NCI-H187 (cell line): ENCODE measurements at regions not wholly inside any gene's neighbourhood (a gene's known extent, or its start where the extent isn't known, plus 50 kb on each side); places are given as distances from the start of the nearest gene placed in this dataset.

Experiments used
- DNase-seq, 2 experiments: peaks; one replicate each; lab custom pipeline; 2025; lab: John Stamatoyannopoulos, UW

DNA sequence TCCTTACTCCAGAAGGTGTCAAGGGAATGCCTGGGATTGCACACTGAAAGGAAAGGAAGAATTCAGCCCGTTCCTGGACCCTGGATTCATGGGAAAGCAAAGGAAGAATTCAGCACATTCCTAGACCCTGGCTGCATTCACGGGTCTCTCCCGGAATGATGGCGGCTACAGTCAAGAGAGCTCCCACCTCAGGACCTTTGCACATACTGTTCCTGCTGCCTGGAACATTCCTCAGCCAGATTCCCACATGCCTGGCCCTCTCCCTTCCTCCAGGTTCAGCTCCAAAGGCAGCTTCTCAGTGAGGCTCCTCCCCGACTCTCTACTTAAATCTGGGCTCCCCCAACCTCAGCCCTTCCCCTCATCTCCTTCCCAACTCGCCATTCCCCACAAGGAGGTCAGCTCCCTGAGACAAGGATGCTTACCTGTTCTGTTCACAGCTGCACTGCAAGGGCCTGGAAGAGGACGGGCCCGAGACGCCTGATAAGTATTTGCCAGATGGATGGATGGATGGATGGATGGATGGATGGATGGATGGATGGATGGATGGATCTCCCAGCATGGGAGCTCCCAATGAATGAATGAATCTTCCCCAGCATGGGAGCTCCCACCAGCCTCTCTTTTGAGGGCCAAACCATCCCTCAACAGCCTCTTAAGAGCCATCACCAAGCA, 77.4 kb downstream of the NCOR2 start:
- no peak for DNase-seq

DNA sequence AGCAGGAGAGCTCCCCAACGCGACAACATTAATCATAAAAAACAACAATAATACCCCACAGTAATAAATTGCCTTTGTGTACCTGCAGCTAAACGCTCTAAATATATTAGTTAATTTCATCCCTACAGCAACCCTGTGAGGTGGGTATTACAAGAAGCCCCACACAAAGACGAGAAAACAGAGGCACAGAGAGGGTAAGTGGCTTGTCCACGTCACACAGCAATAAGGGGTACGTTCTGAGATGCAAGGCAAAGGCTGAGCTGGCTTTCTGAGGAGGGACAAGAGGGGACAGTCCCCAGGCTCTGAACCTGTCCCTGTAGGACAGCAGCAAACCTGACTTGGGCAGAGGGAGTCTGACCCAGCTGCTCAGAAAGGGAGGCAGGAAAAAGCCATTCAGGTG, 78.2 kb downstream of the NCOR2 start:
- DNase-seq = no peak

DNA sequence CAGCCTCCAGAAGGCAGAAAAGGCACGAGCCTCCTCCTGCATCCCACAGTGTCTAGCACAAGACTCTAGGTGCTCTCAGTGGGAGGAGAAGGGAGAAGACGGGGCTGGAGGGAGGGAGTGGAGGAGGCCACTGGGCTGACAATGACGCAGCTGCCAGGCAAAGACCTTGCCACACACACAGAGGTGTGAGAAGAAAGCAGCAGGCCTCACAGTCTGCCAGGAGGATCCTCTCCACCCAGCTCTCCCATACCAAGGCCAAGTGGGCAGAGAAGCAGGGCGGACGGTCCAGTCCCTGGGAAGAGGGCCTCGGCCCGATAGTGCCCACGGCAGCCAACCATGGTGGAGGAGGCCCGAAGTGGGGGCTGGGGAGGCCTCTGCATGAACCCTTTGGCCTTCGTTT, 78.9 kb downstream of the NCOR2 start:
- no peak for DNase-seq

DNA sequence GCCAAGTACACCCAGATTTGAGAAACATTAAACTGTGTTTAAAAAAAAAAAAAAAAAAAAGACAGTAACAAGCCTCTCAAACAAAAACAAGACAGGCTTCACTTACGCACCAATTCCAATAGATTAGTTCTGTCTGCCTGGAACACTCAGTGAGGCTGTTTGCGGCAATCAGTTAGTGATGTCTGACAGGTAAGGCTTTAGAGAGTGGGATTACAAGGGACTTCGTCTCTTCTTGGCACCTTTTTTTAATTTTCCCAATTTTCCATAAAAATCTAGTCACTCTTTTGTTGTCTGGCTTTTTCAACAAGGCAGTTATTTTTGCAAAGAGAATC, 79.6 kb downstream of the NCOR2 start:
- DNase-seq = no peak

DNA sequence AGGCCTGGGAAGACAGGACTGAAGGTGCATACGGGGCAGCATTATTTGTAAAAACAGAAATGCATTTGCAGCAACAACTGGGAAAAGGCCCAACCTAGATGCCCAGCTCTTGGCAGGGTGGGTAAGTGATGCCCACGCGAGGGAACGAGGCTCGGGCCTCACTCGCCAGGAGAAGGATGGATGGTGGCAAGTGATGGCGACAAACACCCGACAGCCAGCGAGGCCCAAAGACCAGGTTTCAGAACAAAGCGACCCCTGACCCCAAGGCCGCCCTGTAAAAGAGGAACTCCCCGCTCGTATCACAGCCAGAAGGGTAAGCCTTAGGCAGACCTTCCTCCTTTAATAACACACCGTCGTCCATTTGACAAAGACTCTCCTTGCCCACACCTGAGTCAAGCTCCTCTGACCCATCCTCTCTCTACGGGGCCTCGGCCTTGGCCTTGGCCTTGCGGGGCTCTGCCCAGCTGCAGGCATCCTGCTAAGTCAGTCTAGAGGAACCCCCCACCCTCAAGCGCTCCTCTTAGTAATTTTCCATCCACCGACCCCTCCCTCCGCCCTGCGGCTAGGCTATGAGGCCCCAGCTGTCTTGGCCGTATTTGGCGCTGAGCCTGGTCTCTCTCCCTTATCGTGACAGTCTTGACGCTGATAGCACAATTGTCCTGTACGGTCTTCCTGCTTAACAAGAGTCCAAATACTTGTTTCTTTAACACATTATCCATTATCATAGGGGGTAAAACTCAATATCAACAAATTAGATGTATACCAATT, 80.2 kb downstream of the NCOR2 start:
- DNase-seq = no peak

DNA sequence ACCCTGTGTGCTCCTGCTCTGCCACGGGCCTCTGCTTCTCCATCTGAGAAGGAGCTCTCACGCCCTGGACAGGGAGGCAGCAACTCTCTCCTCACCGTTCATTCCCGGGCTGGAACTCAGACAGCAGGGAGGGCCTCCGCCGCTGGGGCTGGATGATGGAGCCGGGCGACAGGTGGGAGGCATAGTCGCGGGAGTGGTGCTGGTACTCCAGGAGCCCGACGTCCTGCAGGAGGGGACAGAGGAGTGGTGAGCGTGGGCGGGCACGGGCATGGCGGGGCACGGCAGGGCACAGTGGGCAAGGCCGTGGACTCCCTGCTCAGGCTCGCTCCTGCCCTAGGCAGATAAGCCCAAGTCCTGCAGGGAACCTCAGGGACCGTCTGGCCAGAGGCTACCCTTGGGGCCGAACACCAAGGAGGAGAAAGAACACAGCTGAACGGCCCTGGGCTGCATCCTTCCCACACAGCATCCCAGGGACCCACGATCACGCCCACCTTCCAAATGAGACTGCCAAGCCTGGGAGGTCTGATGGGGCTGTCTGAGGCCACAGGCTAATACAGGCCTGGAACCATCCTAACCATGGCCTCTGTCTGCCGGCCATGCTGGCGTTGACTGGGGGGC, 81.0 kb downstream of the NCOR2 start:
- DNase-seq = no peak

DNA sequence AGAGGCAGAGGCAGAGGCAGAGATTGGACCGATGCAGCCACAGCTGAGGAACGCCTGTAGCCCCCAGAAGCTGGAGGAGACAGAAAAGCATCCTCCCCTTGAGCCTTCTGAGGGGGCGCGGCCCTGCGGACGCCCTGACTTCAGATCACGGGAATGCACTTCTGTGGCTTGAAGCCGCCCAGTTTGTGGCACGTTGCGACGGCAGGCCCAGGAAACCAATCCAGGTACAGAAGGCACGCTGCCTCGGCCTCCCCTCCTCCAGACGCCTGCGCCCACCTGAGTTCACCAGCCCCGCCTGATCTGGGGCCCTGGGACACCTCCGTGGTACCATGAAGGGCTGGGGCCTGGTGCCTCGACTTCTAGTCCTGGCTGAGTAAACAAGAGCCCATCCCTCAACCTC, 82.0 kb downstream of the NCOR2 start:
- no peak for DNase-seq

DNA sequence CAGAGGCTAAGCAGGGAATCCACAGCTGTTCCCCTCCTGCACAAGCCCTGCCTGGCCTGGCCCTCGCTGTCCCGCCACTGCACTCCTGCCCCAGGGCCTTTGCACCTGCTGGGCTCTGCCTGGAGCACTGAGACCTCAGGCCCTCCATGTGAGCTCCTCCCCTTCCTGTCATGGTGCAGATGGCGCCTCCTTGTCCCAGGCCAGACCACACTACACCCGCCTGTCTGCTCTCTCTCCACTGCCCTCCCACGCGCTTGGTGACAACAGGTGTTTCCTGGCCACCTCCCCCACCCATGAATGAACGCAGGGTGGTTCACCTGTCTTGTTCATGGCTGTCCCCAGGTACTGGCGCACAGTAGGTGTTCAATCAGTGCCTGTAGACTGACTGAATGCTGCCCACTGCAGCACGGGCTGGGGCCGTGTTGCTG, 82.9 kb downstream of the NCOR2 start:
- DNase-seq = no peak

DNA sequence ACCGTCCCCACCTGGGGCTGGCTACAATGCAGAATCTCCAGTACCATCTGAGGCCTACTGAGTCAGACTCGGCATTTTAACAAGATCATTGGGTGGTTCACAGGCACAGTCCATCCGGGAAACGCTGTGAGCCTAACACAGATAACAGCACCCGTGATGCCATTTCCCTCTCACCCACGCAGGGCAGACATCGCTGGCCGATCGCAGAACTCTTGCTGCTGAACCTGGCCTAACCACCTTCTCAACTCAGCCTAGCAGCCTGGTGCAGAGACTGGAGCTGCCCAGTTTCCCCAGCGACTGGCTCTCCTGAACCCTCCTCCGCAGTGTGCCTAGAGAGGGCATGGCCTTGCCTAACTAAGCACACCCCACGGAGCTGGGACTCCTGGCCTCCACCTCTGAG, 83.3 kb downstream of the NCOR2 start:
- DNase-seq = no peak

DNA sequence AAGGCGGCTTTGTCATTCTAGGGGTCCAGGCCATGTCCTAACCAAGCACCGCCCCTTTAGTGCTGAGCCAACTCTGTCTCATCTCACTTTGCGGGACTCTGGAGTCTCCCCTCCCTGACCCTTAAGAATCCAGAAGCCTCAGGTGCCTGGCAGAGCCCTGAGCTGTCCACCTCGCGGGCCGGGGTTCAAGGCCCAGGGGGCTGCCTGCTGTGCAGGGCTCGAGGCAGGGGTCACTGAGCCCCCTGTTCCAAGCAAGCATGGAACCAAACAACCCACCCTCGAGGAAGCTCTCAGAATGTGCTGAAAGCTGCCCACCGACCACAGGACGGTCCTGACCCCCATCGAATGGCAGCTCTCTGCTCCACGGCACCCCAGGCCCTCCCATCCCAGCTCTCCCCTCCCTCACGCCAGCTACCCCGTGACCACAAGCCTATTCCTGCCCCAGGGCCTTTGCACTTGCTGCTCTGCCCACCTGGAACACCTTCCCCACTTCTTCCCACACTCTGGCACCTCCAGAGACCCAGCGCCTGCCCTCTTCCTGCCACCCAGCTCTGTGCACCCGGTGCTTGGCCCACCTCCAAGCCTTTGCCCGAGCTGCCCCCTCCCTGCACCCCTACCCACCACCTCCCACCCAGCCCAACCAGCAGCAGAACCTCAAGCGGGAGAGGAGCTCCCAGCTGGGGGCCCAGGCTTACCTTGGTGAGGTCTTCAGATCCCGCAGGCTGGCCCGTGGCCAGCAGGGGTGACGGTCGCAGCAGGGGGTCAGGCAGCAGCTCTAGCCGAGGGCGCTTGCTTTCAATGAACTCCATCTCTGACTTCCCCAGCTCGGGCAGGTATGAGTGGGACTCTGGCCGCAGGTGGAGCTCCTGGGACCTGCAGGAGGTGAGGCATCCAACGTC, 84.3 kb downstream of the NCOR2 start:
- no peak for DNase-seq

DNA sequence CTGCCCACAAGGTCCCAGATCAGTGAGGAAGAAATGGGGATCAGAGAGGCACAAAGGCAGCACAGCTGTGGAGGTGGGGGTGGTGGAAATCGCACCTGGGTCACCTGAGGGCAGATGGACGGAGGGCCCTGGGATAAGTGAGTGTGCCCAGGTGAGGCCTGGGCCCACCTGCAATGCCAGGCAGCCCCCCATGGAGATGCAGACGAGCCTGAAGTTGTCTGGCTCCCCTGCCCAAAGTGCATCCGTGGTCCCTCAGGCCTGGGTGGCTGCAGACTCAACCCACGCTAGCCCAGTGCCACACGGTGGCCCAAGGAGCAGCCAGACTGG, 84.9 kb downstream of the NCOR2 start:
- no peak for DNase-seq

DNA sequence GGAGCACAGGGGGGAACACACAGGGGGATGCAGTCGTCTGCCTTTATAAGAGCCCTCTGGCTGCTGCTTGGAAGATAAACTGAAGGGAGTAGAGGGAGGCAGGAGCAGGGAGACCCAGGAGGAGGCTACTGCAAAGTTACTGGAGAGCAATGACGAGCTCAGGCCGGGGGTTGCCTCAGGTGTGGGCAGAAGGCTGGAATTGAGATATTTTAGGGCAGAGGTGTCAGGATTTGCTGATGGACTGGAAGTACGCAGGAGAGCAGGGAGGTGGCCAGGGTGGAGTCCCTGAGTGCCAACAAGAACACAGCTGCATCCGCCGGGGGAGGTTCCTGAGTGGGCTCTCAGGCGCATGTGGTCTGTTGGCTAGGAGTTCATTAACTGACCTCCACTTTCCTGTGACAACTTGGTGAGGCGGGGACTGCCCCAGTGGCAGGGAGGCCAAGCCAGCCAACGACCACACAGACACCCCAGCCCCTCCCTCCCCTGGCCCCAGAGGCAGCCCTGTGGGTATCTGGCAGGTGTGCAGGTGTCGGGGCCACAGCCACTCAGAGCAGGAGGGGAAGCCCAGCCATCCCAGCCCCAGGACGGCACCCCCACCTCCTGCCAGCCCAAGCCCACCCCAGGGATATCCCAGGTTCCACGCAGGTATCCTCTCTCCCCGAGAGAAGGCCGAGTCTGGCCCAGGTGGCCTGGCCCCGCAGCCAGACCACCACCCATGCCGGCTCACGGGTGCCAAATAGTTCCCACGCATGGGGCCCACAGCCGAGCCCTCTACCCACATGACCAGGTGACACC, 85.4 kb downstream of the NCOR2 start:
- DNase-seq = no peak

DNA sequence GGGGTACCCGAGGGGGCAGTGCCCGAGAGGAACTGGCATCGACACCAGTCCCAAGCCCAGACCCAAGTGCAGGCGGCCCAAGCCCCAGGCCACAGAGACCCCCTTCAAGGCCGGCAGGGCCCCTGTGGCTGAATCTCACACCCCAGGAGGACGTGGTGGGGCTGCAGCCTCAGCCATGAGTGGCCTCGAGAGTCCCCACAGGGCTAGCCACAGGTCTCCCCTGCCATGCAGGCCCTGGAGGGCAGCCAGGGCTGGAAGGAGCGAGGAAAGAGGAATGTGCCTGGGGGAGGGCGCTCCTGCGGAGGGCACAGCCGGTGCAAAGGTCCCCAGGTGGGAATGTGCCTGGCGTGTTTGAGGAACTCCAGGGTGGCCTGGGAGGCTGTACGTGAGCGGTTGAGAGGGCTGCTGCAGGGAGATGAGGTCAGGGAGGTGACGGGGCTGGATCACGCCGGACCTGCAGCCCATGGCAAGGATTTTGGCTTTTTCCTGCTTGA, 86.1 kb downstream of the NCOR2 start:
- DNase-seq = no peak

DNA sequence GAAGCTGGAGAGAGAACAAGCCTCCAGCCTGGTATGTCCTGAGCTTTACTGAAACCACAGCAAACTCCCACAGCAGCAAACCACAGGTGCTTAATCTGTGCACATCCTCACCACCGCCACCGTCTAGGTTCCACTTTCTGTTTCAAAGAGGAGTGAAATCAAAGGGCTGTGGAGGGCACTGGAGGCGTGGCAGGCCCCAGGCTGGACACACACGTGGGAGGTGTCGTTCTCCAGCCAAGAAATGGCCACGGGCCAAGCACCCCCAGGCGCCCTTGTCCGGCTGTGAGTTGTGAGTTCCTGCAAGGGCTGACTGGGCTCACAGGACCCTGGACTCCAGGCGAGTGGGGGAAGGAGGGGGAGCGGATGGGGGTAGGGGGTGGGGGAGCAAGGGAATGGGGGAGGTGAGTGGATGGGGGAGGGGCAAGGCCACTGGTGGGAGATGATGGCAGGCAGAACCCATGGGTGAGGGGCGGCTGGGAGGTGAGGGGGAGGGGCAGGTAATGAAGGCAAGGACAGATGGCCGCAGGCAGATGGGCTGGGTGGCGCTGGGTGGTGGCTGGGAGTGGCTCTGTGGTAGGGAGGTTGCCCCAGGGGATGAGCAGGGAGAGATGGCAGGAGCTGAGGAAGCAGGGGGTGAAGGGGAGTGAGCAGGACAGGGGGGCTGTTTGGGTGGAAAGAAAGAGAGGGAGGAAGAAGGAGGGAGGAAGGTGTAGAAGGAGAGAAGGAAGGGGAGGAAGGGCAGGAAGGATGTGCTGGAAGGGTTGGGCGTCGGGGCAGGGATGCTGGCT, 86.7 kb downstream of the NCOR2 start:
- no peak for DNase-seq

DNA sequence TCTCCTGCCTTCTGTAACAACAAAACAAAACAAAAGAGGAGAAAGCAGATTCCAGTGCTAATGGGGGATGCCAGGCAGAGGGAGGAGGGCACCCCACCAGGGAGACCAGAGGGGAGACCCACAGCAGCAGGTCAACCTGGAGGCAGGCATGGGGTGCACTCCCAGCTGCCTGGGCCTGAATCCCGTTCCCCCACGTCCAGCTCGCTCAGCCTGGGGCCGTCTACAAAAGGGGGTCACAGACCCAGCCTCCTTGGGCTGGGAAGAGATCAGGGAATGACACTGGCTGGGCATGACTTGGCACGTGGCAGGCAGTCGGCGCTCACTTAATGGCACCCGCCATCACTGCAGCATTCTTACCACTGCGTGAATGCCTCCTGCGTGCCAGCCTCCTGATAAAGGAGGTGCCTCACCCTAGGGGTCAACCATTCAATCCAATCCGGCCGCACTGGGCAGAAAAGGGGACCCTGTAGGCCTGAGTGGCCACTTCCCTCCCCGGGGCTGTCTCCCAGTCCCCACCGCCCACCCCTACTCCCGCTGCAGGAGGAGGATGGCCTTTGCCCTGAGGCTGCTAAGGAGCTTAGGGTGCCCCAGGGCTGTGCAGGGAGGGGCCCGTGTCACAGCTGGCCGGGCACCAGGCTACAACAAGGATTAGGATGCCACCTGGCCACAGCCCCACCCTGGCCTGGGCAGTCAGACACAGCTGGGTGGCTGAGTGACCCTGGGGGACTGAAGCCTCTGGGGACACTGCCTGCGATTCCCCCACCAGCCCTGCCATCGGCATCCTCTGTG, 87.5 kb downstream of the NCOR2 start:
- DNase-seq = no peak

DNA sequence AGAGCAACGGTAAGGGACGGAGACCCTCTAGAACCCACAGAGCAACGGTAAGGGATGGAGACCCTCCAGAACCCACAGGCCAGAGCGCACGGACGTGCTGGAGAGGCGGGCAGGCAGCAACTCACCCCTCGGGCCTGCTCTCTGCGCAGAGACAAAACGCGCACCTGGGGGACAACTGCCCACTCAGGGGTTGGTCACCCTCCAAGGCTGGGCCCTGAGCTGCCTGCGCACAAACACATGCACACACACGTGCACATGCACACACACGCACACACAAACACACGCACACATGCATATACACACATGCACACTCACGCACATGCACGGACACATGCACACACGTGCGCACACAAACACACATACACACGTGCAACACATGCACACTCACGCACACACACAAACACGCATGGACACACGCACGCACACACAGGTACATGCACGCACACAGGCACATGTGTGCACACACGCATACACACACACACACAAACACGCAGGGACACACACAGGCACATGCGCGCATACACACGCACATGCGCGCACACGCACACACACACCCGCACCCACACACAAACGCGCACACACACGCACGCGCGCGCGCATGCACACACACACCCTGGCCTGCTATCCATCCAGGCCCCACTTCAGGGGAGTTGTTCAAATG, 88.3 kb downstream of the NCOR2 start:
- DNase-seq = no peak

DNA sequence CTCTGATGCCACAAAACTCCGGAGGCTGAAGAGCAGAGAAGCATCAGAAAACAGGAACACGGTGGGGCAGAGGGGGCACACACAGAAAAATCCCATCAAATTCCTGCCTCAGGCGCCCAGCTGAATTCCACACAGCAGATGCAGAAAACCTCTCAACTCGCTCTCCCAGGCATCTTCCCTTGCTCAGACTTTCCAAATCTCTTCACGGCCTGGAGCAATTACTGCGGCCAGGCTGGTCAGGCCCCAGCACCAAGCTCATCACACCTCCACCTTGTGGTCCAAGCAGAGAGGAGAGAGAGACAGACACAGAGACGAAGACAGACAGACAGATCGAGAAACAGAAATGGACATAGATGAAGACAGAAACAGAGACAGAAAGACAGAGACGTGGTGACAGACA, 89.0 kb downstream of the NCOR2 start:
- no peak for DNase-seq

DNA sequence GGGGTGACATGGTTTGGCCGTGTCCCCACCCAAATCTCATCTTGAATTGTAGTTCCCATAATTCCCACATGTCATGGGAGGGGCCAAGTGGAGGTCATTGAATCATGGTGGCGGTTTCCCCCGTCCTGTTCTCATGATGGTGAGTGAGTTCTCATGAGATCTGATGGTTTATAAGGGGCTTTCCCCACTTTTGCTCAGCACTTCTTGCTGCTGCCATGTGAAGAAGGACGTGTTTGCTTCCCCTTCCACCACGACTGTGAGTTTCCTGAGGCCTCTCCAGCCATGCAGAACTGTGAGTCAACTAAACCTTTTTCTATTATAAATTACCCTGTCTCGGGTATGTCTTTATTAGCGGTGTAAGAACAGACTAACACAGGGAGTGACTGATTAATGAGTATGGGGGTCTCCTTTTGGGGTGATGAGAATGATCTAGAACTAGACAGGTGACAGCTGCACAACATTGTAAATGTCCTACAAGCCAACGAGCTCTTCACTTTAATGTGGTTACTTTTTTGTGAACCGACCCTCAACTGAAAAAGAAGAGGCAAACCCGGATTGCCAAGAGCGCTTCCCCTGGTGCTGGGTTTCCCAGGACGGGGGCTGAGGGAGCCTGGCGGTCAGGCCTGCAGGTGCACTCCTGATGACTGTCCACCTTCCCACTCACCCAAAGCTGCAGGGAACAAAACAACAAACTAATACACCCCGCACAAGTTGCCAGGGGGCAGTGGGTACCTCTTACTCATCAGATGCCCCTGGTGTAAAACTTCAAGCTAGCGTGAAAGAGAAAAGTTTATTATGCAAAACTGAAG, 90.1 kb downstream of the NCOR2 start:
- no peak for DNase-seq

DNA sequence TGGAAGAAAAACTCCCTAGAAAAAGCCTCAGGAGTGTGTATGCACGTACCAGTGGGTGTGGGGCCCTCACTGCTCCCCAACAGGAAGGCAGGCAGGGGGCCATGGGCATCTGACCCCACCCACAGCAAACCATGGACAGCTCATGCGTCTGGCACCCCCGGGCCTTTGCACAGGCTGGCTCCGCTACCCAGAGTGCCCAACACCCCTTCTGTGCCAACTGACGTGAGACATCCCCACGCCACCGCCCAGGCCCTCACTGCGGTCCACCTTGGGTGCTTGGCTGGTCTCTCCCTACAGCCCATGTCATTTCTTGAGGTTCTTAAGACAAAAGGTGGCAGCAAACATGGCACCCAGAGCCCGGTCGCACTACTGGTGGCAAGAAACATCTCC, 91.4 kb downstream of the NCOR2 start:
- DNase-seq = no peak
